Body of pancreas (tissue), 4 donors: ENCODE measurements at regions not wholly inside any gene's neighbourhood (a gene's known extent, or its start where the extent isn't known, plus 50 kb on each side); places are given as distances from the start of the nearest gene placed in this dataset.

ENCODE experiments used
- CTCF ChIP-seq, 7 experiments: fragments of 450-650 bp in 4 of 7; fragments of 200-600 bp in 3 of 7; sonication (generic) in 3 of 7; IDR thresholded peaks; one replicate each; pipeline ENCODE4 v1.5.1; 2016 to 2019; ENCODE audit warnings: antibody characterized with exemption in 7 of 7
- POLR2A ChIP-seq, 3 donors: fragments of 450-650 bp; IDR thresholded peaks; one replicate each; pipeline ENCODE4 v1.6.1; 2016; ENCODE audit warnings: antibody characterized with exemption in 3 of 3, mild to moderate bottlenecking in 2 of 3

- TF ChIP-seq CTCF (IDR thresholded peaks at IDR 0.05) (no peak), POLR2A (IDR thresholded peaks at IDR 0.05) (no peak)
Measured at GRCh38 chr4:141922236-141922635, 285.9 kb downstream of the IL15 start.
